Sciatic nerve (tissue), 2 donors: ENCODE measurements at regions not wholly inside any gene's neighbourhood (a gene's known extent, or its start where the extent isn't known, plus 50 kb on each side); places are given as distances from the start of the nearest gene placed in this dataset.
"Not testable (repeated sequence)": the region's sequence is repeated elsewhere in the genome, so short reads cannot be mapped to it uniquely, and the experiment has no call there.

ENCODE experiments used
- ATAC-seq: fragments of 200-7000 bp; cut with Tn5 transposase; one replicate; pipeline ENCODE4 v1.9.1; 2020; ENCODE audit warnings: mild to moderate bottlenecking, moderate library complexity
- DNase-seq: peaks from one replicate; pipeline ENCODE4 v3.0.0-alpha.2; 2020; ENCODE audit warnings: low spot score
- intact Hi-C: fragments of 100-400 bp; cut with DNase I; formaldehyde crosslinking; loops from one replicate; pipeline ENCODE4 v1.14.2; 2022
- donor health status: DM: no; HTN: no; CAD: no.
- donor health status: DM: no; HTN: no; CAD: no.

- intact Hi-C loops: no loop called here
- ATAC-seq: no peak
- no peak for DNase-seq
Measured at GRCh38 chr6:27038498-27038897, 209.0 kb upstream of the PRSS16 start.

DNA sequence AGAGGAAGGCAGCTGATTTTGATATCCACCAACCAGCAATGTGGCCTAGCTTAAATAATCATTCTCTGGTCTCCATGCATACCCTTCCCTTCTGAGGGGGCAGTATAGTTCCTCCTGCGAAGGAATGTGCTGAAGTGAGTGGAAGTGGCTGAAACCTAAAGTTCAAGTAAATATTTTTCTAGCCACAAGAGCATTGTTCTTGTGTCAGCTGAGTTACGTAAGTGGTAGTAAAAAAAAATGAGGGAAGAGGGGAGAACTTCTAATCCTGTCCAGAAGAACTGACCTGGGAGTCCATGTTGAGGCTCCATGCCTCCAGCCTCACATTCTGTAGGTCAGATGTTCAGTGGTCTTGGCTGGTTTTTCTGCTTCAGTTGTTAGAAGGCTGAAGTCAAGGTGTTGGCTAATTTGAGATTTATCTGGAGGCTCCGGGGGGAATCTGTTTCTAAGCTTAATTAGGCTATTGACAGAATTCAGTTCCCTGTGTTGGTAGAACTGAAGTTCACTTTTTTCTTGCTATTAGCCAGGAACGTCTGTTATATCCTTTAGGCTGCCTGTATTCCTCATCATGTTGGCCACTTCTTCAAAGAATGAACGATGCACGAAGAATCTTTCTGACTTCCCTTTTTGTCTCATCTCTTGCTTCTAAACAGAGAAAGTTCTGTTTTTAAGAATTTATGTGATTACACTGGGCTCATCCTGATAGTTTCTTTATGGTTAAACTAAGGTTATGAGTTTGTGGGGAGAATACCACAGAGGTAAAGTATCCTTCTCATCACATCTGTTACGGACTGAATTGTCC is 207.1 kb upstream of the PRSS16 start:
- intact Hi-C loops: no loop called here
- no peak for ATAC-seq

GRCh38 chr6:27043244-27043643 is 204.3 kb upstream of the PRSS16 start:
- ATAC-seq (no peak), DNase-seq (no peak)
- intact Hi-C loops: no loop called here

More for the DNA sequence above, 207.1 kb upstream of the PRSS16 start:
- no peak for DNase-seq

DNA sequence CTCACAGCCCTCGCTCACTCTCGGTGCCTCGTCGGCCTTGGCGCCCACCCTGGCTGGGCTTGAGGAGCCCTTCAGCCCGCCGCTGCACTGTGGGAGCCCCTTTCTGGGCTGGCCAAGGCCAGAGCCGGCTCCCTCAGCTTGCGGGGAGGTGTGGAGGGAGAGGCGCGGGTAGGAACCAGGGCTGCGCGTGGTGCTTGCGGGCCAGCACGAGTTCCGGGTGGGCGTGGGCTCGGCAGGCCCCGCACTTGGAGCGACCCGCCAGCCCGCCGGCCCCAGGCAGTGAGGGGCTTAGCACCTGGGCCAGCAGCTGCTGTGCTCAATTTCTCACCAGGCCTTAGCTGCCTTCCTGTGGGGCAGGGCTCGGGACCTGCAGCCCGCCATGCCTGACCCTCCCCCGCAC is 202.4 kb upstream of the PRSS16 start:
- intact Hi-C loops, ATAC-seq, DNase-seq: not testable (repeated sequence)

DNA sequence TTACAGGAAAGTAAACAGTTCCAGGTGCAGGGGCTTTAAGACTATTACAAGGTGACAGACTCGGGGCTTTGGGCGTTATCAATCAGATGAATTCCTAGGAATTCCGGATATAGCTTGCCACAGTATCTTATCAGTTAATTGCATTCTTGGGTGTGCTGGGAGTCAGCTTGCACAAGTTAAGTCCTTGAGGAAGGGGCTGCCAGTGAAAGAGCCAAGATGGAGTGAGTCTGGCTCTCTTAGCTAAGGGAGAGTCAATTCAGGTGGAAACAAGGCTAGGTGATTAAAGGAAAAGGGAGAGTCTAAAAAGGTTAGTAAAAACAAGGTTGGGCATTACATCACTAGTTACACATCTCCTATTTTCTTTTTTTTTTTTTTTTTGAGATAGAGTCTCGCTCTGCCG is 199.8 kb upstream of the PRSS16 start:
- DNase-seq, intact Hi-C loops, ATAC-seq: not testable (repeated sequence)

GRCh38 chr6:27049863-27050781 is 197.4 kb upstream of the PRSS16 start:
- DNase-seq: no peak
- intact Hi-C loops: no loop called here
- ATAC-seq: no peak

DNA sequence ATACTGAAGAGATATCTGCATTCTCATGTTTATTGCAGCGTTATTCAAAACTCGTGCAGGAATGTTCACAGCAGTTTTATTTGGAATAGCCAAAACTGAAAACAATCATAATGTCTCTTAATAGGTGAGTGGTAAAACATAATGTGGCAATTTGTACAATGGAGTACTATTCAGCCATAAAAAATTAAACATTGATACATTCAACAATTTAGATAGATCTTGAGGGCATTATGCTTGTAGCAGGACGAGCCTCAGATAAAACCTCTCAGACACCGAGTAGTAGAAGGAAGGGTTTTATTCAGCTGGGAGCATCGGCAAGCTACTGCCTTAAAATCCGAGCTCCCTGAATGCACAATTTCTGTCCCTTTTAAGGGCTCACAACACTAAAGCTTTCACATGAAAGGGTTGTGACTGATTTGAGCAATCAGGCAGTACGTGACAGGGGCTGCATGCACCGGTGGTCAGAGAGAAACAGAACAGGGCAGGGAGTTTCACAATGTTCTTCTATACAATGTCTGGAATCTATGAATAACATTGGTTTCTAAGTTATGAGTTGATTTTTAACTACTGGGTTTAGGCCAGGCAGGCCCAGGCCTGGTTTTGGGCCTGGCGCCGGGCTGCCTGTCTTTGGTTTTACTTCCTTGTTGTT is 195.3 kb upstream of the PRSS16 start:
- intact Hi-C loops, ATAC-seq, DNase-seq: not testable (repeated sequence)

GRCh38 chr6:27052731-27053082 is 194.8 kb upstream of the PRSS16 start:
- ATAC-seq: no peak
- no peak for DNase-seq
- intact Hi-C loops: no loop called here

DNA sequence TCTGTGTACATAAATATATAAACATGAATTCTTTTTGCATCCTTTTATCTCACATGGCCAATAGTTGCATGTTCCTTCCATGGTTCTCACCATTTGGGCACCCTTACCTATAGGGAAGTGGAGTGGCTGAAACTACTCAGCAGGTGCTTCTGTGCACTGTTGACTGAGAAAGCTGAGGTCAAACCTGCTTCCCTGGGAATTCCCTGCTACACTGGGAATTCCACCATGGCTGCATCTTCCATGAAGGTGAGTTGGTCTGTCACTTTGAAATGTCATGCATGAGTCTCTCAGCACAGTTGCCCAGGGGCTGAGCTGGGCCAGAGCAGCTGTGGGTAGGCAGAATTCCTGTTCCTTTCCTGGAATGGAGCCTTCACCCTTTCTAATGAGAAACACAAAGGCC is 193.8 kb upstream of the PRSS16 start:
- DNase-seq (no peak), ATAC-seq (no peak)
- intact Hi-C loops: no loop called here

- DNase-seq (no peak), ATAC-seq (no peak)
- intact Hi-C loops: no loop called here
Measured at GRCh38 chr6:27056615-27057014, 190.9 kb upstream of the PRSS16 start.

DNA sequence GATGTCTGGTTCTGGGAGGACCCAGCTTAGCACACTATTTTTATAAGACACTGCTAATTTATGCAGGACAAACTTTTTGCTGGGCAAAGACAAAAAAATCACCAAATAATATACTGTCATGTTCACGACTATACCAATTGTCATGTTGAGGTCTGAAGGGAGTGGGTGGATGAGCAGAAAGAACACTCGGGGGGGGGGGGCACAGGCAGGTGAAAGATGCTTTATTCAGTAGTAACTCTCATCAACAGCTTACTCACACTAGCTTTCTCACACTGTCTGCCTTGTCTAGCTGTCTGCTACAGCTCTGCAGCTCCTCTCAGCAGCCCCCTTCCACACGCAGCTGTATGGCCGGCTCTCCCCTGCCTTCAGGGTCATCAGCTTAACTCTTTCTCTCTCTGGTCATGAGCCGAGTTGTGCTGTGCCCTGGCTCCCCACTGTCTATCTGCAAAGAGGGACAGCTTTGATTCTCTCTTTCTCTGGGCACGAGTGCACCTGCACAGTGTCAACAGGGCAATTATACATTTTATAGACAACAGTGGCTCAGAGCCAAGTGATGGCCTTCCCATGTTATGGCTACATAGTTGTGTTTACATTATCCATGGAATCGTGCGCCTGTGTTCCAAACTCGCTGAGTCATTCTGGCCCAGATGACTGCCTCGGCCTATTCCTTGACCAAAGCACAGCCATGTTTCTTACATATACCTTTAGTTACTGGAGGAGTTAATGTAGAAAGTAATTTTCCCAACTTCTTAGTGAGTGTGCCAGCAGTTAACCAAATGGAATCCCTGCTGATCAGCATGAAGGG is 187.7 kb upstream of the PRSS16 start:
- DNase-seq (no peak), ATAC-seq (no peak)
- intact Hi-C loops: no loop called here

GRCh38 chr6:27061235-27061993 is 186.1 kb upstream of the PRSS16 start:
- DNase-seq: no peak
- intact Hi-C loops: no loop called here
- ATAC-seq: no peak

DNA sequence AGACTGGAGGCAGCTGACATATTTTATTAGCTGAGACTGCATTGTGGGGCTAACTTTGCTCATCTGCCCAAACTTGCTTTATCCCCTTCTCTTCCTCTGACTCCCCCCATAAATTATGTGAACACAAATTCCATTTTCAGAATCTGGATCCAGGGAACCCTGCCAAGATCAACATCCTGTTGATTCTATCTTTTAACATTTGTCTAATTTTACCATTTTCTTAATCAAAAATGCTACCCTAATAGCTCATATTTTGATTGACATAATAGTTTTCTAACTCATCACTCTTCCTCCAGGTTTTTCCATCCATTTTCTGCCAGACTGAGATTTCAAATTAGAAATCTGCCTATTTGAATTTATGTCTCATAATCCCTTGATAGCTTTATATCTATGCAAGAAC is 184.7 kb upstream of the PRSS16 start:
- DNase-seq: no peak
- intact Hi-C loops: no loop called here
- ATAC-seq: no peak

GRCh38 chr6:27065183-27065582 is 182.3 kb upstream of the PRSS16 start:
- DNase-seq (no peak), ATAC-seq (no peak)

DNA sequence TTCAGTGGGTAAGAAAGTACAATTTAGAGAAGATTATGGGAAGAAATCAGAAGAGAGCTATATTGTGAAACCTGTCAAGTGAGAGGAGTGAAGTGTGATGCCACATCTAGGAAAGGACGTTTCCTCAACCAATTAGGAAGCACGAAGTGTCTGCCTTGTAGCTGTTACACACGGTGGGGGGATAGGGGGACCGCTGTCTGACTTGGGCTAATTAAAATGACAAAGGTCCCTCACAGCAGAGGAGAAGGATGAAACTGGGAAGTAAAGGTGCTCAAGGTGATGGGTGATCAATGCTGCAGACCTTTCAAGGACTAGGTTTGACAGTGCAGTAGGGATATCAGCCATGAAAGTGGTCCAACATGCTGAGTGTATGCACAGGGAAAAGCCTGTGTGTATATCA is 181.1 kb upstream of the PRSS16 start:
- DNase-seq (no peak), ATAC-seq (no peak)
- intact Hi-C loops: no loop called here

More at GRCh38 chr6:27065183-27065582, 182.3 kb upstream of the PRSS16 start:
- intact Hi-C loops: no loop called here

DNA sequence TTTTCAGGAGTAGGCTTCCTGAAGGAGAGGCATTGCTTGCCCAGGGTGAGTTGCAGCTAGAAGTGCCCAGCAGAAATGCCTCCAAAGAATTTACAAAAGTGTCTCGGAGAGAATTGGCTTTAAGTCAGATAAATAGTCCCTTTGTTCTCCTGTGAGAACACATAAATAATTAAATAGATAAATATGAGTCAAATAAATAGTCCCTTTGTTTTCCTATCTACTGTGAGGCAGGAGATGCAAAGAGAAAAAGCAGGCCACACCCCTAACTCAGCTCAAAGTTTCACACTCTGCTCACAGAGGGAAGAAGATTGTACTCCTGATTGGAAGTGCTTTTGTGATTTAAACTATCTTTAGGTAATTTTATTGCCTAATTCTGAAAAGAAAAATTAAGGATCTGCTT is 180.7 kb upstream of the PRSS16 start:
- intact Hi-C loops: no loop called here
- DNase-seq (no peak), ATAC-seq (no peak)

- ATAC-seq: no peak
- intact Hi-C loops: no loop called here
- DNase-seq: no peak
Measured at GRCh38 chr6:27073441-27073840, 174.1 kb upstream of the PRSS16 start.

DNA sequence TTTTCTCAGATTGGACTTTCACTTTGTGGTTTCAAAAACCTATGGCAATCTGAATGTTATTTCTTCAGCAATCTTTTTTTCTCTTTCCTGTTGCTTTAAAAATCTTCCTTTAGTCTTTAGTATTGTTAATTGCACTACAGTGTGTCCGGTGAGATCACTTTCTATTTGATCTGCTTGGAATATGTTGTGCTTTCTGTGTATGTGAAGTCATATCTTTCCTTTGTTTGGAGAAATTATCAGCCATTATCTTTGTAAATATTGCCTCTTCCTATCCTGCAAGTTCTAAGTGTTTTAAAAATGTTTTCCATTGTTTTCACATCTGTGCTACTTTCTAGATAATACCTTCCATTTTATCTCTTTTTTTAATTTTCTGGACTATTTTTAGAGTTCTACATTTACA is 171.4 kb upstream of the PRSS16 start:
- ATAC-seq (no peak), DNase-seq (no peak)
- intact Hi-C loops: no loop called here
